ENCODE measurements at regions not wholly inside any gene's neighbourhood (a gene's known extent, or its start where the extent isn't known, plus 50 kb on each side); places are given as distances from the start of the nearest gene placed in this dataset.
"Not testable (repeated sequence)": the region's sequence is repeated elsewhere in the genome, so short reads cannot be mapped to it uniquely, and the experiment has no call there.

GRCh38 chr2:16973586-16974286 is 308.1 kb upstream of the CYRIA start:
- DNase-seq (ENCODE audit: low spot score): no peak

GRCh38 chr2:16972276-16972675 is 306.6 kb upstream of the CYRIA start:
- no peak for DNase-seq (ENCODE audit: low spot score)

- no peak for DNase-seq (ENCODE audit: low spot score)
Observed at GRCh38 chr2:16971722-16972234, 306.1 kb upstream of the CYRIA start.

DNA sequence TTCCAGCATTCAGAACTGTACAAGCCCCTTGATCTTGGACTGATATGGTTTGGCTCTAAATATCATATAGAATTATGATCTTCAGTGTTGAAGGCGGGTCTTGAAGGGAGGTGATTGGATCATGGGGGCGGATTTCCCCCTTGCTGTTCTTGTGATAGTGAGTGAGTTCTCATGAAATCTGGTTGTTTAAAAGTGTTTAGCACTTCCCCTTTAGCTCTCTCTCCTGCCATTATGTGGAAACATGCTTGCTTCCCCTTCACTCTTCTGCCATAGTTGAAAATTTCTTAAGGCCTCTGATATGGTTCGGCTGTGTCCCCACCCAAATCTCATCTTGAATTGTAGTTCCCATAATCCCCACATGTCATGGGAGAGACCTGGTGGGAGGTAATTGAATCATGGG is 305.3 kb upstream of the CYRIA start:
- not testable (repeated sequence) for DNase-seq (ENCODE audit: low spot score)

GRCh38 chr2:16962505-16962904 is 296.9 kb upstream of the CYRIA start:
- no peak for DNase-seq (ENCODE audit: low spot score)

- DNase-seq (ENCODE audit: low spot score): no peak
Observed at GRCh38 chr2:16960579-16960978, 294.9 kb upstream of the CYRIA start.

- no peak for DNase-seq (ENCODE audit: low spot score)
Observed at GRCh38 chr2:16958266-16958665, 292.6 kb upstream of the CYRIA start.

- DNase-seq (ENCODE audit: low spot score): no peak
Observed at GRCh38 chr2:16952805-16953204, 287.2 kb upstream of the CYRIA start.

- no peak for DNase-seq (ENCODE audit: low spot score)
Observed at GRCh38 chr2:16952368-16952767, 286.7 kb upstream of the CYRIA start.

DNA sequence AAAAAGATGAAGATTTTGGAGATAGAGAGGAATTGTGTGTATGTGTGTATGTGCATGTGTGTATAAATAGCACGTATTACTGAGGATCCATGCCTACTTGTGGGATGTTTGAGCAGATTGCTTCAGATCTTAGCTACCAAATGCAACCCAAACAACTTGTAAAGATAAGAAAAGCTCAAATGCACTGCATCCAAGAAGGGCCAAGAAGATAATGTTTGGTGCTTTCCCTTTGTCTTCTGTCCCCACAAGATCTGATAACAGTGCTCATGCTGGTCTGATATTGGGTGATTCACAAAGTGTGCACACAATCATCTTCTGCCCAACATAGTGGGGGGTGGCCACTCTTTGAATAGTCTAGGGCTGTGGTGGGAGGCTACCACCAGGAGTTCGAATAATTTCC is 284.8 kb upstream of the CYRIA start:
- no peak for DNase-seq (ENCODE audit: low spot score)

GRCh38 chr2:16948710-16949109 is 283.1 kb upstream of the CYRIA start:
- no peak for DNase-seq (ENCODE audit: low spot score)

DNA sequence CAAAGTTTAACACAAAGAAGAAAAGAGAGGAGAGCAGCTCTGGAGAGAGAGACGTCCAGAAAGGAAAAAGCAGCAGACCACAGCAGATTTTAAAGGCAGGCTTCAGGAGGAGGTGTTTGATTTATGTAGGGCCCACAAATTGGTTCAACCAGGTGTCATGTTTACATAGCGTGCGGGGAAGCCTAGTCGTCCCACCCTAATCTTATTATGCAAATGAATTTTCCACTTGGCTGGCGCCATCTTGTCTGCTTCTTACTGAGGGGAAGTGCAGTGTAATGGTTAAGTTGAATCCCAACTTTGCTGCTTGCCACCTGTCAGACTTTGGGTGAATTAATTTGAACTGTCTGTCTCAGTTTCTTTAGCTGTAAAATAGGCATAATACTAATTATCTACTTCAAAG is 282.4 kb upstream of the CYRIA start:
- no peak for DNase-seq (ENCODE audit: low spot score)

DNA sequence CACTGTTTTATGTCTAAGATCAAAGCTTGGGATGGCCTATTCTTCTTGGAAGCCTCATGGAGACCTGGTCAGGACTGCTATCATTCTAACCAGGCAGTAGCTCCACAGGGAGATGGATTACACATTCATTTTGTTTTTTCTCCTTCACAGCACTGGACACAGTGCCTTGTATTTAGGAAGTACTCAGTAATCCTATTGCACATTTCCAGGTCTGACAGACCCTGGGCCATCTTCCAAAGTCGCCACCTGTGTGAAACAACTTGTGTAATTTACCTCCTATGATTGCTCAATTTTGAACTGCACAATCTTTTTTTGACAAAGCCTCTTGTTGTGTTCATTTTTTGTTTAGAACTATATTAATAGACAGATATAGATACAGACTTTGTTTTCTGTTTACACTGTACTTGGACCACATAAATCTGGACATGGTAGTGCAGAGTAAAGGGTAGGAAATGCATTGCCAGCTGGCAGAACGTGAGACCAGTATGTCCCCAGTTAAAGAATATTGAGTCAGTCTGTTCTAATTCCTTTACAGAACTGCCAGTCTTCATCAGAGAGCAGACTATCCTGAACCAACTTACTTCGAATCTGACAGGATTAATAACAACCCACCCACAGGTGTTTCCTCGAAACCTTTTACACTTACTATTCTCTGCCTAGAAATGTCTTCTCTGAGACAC is 277.8 kb upstream of the CYRIA start:
- DNase-seq (ENCODE audit: low spot score): no peak

GRCh38 chr2:16940214-16940613 is 274.6 kb upstream of the CYRIA start:
- DNase-seq (ENCODE audit: low spot score): no peak

DNA sequence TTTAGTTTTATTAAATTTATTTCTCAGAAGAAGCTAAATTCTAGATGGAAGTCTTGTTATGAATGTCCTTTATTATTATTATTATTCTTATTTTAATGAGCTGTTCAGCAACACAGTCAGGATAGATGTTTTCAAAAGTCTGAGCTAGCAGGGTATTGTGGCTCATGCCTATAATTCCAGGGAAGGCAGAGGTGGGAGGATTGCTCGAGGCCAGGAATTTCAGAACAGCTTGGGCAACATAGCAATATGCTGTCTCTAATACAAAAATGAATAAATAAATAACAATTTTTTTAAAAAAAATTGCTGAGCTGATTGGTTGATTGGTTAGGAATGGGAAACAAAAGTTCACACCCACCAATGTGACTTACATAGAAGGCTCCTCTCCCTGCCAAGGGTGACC is 274.1 kb upstream of the CYRIA start:
- no peak for DNase-seq (ENCODE audit: low spot score)

DNA sequence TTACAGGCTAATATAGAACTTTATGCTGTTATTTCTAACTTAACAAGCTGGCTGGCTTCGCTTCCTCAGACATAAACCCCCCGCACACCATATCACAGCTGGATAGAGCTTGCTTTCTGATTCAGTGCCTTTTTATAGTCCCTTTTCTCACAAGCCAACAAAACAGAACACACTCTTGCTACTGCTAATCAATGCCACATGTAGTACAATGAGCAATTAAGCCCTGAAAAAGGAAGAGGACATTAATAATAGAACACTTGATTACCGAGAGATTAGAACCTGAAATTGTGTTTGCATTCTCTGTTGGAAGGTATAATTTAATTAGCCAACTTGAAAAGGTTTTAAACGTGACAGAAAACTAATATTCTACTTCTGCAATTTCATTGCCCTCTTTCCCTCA is 267.7 kb upstream of the CYRIA start:
- DNase-seq (ENCODE audit: low spot score): no peak

- DNase-seq (ENCODE audit: low spot score): no peak
Observed at GRCh38 chr2:16932826-16933225, 267.2 kb upstream of the CYRIA start.

DNA sequence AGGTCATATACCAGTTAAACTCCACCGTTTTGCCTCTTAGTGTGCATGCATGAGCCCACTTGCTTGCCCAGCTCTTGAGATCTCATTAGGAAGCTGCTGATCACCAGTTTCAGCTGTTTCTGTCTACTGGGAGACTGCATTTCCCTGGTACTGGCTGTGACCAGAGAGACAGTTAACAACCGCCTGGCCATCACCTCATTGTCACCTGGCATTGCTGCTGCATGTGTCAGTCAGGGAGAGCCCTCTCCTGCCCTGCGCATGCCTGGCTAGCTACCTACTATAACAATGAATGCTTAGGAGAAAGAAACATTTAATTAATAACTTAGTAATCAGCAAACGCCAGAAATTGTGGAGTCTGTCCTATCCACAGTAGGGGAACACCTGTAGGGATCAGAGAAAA is 265.8 kb upstream of the CYRIA start:
- DNase-seq (ENCODE audit: low spot score): no peak

DNA sequence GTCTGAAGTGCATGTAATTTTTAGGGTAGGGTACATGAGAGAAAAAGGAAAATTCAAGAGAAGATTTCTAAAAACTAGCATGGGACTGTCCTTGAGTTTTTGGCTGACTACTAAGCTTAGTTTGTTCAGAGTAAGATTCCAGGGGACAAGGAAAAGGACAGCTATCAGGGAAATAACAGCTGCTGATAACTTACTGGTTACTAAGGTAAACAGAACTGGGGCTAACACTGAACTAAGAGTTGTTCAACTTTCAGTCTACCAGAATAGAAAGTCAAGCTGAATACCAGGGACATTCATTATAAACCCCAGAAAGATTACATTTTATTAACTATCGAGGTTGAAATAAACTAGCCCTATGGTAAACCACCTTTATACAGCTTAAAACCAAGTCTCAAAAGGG is 261.8 kb upstream of the CYRIA start:
- no peak for DNase-seq (ENCODE audit: low spot score)

DNA sequence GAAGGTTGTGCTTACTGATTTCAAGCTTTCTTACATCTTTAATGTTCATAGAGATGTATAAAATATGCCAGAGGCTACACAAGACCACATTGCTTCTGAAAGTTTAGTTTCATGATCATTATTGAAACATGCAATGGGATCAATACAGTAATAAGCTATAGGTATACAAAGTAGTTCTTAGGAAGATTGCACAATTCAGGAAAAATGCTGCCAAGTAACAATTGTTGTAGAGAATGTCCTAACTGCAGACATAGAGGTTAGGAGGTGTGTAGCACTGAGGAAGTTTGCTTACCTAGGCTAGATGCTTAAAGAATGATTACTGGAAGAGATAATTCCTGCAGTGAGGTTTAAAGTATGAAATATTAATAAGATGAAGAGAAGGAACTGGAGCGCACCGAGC is 259.5 kb upstream of the CYRIA start:
- DNase-seq (ENCODE audit: low spot score): no peak

- DNase-seq (ENCODE audit: low spot score): not testable (repeated sequence)
Observed at GRCh38 chr2:16915341-16915755, 249.7 kb upstream of the CYRIA start.

- no peak for DNase-seq (ENCODE audit: low spot score)
Observed at GRCh38 chr2:16911746-16912145, 246.1 kb upstream of the CYRIA start.

DNA sequence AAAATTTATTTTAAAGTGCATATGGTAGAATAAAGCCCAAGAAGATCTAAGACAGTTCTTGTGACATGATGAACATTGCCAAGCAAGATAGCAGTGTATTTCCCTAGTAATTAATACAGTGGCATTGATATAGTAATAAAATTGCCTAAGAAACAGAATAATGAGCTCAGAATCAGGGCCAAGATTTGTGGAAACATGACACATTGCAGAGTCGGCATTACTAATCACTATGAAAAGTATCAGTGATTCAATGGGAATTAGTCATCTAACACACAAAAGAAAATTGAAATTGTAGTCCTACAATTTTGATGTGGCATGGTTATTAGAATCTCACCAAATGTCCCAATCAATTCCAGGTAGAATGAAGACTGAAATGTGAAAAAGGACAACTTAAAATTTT is 243.0 kb upstream of the CYRIA start:
- no peak for DNase-seq (ENCODE audit: low spot score)
